ENCODE measurements at regions not wholly inside any gene's neighbourhood (a gene's known extent, or its start where the extent isn't known, plus 50 kb on each side); places are given as distances from the start of the nearest gene placed in this dataset.
A peak's percentile ranks its signal among the peaks of the same experiment; 100 is the strongest.

DNA sequence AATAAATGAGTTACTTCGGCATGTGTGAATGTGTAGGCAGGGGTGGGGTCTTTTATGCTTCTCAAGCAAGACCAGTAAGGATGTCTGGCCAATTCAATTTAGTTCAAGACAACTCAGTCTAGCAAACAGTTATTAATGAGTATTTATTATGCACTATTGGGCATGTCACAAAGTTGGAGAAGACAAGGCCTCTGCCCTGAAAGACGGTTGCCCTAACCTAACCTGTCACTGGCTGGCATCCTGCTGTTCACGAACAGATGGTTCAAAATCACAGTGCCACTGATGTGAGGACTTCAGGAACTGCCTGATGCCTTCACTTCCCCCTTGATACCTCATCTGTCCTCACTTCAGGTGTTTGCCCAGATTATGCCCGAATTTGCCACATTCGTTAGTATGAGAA, 217.8 kb downstream of the SOX2 start:
- BruUV-seq (replicated peaks), result no TSS peak
- Histone ChIP-seq H3K9me2 (ENCODE audit: insufficient read depth, low read length) (no peaks in the 10 kb centered on the region), H3K9me3 (ENCODE audit: low read length) (0 out of 2 replicates have a peak, but pooled peaks cover 6% of the 10 kb centered on the region), H3K4me3 (ENCODE audit: low read depth, low read length, poor library complexity, severe bottlenecking) (no peak overlapping the region), H3K4me2 (ENCODE audit: low read length) (peak overlapping the region; percentile 0; the same call in 1 of the 2 replicates), H3K4me1 (ENCODE audit: insufficient read depth, low read length, poor library complexity, severe bottlenecking) (peaks cover 50% of the 10 kb centered on the region), H4K20me1 (ENCODE audit: insufficient read depth, low read length) (no peaks in the 10 kb centered on the region), H3K36me3 (ENCODE audit: insufficient read depth, low read length) (no peaks in the 10 kb centered on the region; the same call in 1 of the 2 replicates), H3K79me2 (ENCODE audit: insufficient read depth, low read depth, low read length) (no peaks in the 10 kb centered on the region), H3K27ac (ENCODE audit: low read depth, low read length, poor library complexity, severe bottlenecking) (no peak overlapping the region), H2AFZ (ENCODE audit: low read length) (peak overlapping the region; percentile 41; the same call in 1 of the 2 replicates)
- CTCF ChIA-PET (ENCODE audit: unreplicated experiment), result no interaction called here
- intact Hi-C loops (cut with micrococcal nuclease; ENCODE audit: unreplicated experiment), result no loop called here
- POLR2A ChIA-PET, result interaction anchor here (0.6 to 1.0 kb wide), 2 partner anchors 8 to 209 kb away, joined by 3 to 6 read pairs; no protein-coding TSS in a partner anchor
- peak; percentile 34 for DNase-seq (ENCODE audit: low spot score)
- TF ChIP-seq EZH2phosphoT487 (IDR thresholded peaks at IDR 0.05; ENCODE audit: borderline replicate concordance, low read depth, low read length) (no peak), CTCF (conservative IDR thresholded peaks at IDR 0.05; ENCODE audit: low read length) (no peak)

- BruUV-seq (replicated peaks), result no TSS peak
- intact Hi-C loops (cut with micrococcal nuclease; ENCODE audit: unreplicated experiment), result no loop called here
- CTCF ChIA-PET (ENCODE audit: unreplicated experiment), result no interaction called here
Observed at GRCh38 chr3:181930105-181930504, 218.4 kb downstream of the SOX2 start.

More at GRCh38 chr3:181930105-181930504, 218.4 kb downstream of the SOX2 start:
- Histone ChIP-seq H4K20me1 (ENCODE audit: insufficient read depth, low read length) (no peaks in the 10 kb centered on the region), H3K79me2 (ENCODE audit: insufficient read depth, low read depth, low read length) (no peaks in the 10 kb centered on the region), H3K4me2 (ENCODE audit: low read length) (peak overlapping the region; percentile 0; the same call in 1 of the 2 replicates), H3K9me2 (ENCODE audit: insufficient read depth, low read length) (no peaks in the 10 kb centered on the region), H3K4me3 (ENCODE audit: low read depth, low read length, poor library complexity, severe bottlenecking) (no peak overlapping the region), H2AFZ (ENCODE audit: low read length) (peak overlapping the region; percentile 41), H3K27ac (ENCODE audit: low read depth, low read length, poor library complexity, severe bottlenecking) (no peak overlapping the region), H3K36me3 (ENCODE audit: insufficient read depth, low read length) (no peaks in the 10 kb centered on the region), H3K4me1 (ENCODE audit: insufficient read depth, low read length, poor library complexity, severe bottlenecking) (peaks cover 53% of the 10 kb centered on the region), H3K9me3 (ENCODE audit: low read length) (0 out of 2 replicates have a peak, but pooled peaks cover 6% of the 10 kb centered on the region)
- POLR2A ChIA-PET, result interaction anchor here (6.1 kb wide), 1 partner anchor 8 kb away, joined by 49 read pairs; no protein-coding TSS in a partner anchor
- TF ChIP-seq CTCF (conservative IDR thresholded peaks at IDR 0.05; ENCODE audit: low read length) (no peak), EZH2phosphoT487 (IDR thresholded peaks at IDR 0.05; ENCODE audit: borderline replicate concordance, low read depth, low read length) (no peak)
- no peak for DNase-seq (ENCODE audit: low spot score)
